ENCODE measurements at regions not wholly inside any gene's neighbourhood (a gene's known extent, or its start where the extent isn't known, plus 50 kb on each side); places are given as distances from the start of the nearest gene placed in this dataset.

DNA sequence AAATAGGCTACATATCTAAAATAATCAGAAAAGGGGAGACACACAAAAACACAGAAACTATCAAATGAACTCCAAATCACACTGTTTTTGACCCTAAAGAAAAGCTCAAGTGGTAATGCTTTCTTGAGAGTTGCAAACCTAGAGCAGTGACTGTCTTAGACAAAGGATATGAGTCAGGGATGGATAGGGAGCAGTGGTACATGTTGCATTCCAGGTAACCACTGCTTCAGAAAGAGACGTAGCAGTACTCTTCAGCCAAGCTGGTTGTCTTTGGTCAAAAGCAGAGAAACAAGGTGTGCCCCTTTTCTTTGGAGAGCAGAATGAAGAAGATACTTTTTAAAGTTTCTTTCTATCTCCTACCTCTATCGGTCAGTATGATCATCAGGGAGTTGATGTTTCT, 1003.6 kb downstream of the CDH9 start:
- TF ChIP-seq CTCF (IDR thresholded peaks at IDR 0.05) (no peak), POLR2A (IDR thresholded peaks at IDR 0.05) (no peak)

Data from tibial nerve (tissue), 3 donors.